ENCODE measurements at regions not wholly inside any gene's neighbourhood (a gene's known extent, or its start where the extent isn't known, plus 50 kb on each side); places are given as distances from the start of the nearest gene placed in this dataset.

DNA sequence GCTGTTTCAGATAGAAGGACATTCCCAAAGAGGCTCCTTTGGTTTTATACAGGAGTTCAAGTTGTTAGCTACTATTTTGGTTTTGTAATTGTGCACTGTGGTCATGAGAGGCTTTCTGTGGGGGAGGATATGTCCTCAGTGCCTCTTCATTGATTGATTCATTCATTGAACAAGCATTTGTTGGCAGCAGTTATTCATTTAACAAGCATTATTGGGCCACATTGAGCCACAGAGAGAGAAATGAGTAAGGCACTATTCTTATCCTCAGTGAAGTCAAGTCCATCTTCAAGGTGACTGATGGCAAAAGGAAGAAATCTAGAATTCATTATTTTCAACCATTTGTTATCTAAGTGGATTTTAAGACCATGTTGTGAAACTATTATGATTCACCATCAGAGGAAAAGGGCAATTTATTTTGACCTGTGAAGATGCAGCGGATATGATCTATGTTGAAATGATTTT lies 697.2 kb upstream of the CITED2 start:
- DNase-seq (ENCODE audit: low read depth): no peak
- TF ChIP-seq MYC (IDR thresholded peaks at IDR 0.05; ENCODE audit: low read depth, low read length) (no peak), POLR2A (IDR thresholded peaks at IDR 0.05; ENCODE audit: extremely low read depth, insufficient read length) (no peak), MAX (IDR thresholded peaks at IDR 0.05; ENCODE audit: low read depth, low read length) (no peak), CTCF (IDR thresholded peaks at IDR 0.05; ENCODE audit: low read depth, low read length) (no peak)
- H3K4me3 ChIP-seq (ENCODE audit: low read depth, low read length): no peak overlapping the region

DNA sequence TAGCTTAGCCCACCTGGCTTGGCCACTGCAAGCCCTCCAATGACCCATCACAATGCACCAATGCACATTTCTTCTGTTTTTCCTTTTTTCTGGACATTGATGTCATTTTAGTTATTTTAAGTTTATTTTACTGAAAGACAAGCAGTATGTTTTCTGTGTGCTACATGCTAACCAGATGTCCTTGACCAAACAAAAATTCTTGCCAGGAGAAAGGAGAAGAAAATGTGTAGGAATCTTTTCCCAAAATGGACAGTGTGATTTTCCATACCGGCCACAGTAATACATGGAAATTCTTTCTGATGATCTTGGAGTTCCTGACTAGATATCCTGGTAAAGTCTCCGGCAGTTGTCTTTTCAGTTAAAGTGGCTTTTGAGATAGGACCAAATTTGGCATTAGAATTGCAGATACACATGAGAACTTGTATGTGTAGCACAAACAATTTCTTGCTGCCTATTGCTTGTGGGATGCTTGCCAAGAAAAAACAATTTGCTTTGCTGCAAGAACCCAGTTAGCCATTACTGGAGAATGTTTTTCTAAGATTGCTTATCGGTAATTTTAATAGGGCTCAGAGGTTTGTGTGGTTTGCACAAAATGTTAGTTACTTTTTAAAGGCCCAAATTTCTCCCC lies 696.5 kb upstream of the CITED2 start:
- TF ChIP-seq MYC (IDR thresholded peaks at IDR 0.05; ENCODE audit: low read depth, low read length) (no peak), POLR2A (IDR thresholded peaks at IDR 0.05; ENCODE audit: extremely low read depth, insufficient read length) (no peak), MAX (IDR thresholded peaks at IDR 0.05; ENCODE audit: low read depth, low read length) (no peak), CTCF (IDR thresholded peaks at IDR 0.05; ENCODE audit: low read depth, low read length) (no peak)
- H3K4me3 ChIP-seq (ENCODE audit: low read depth, low read length): no peak overlapping the region
- no peak for DNase-seq (ENCODE audit: low read depth)

GRCh38 chr6:140069576-140069975 lies 695.1 kb upstream of the CITED2 start:
- H3K4me3 ChIP-seq (ENCODE audit: low read depth, low read length): no peak overlapping the region
- no peak for DNase-seq (ENCODE audit: low read depth)
- no peak for TF ChIP-seq MYC (IDR thresholded peaks at IDR 0.05; ENCODE audit: low read depth, low read length)
- TF ChIP-seq CTCF (IDR thresholded peaks at IDR 0.05; ENCODE audit: low read depth, low read length): no peak
- no peak for TF ChIP-seq POLR2A (IDR thresholded peaks at IDR 0.05; ENCODE audit: extremely low read depth, insufficient read length)
- no peak for TF ChIP-seq MAX (IDR thresholded peaks at IDR 0.05; ENCODE audit: low read depth, low read length)

DNA sequence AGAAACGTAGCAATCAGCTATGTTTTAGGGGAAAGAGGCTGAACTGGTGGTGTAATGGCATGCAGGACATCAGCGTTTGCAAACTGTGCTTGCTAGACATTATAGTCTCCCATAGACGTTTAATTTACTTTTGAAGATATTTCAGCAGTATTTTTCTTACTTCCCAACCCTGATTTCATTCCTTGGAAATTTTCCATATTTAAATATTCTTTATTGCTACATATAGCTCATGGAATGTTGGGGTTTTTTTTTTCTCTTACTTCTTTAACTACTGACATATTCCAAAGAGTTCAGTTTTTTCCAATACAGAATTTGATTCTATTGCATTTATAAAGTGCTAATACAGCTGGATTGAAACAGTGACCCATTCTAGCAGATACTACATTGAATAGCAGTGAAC lies 694.4 kb upstream of the CITED2 start:
- H3K4me3 ChIP-seq (ENCODE audit: low read depth, low read length): no peak overlapping the region
- no peak for DNase-seq (ENCODE audit: low read depth)
- TF ChIP-seq MAX (IDR thresholded peaks at IDR 0.05; ENCODE audit: low read depth, low read length) (no peak), POLR2A (IDR thresholded peaks at IDR 0.05; ENCODE audit: extremely low read depth, insufficient read length) (no peak), MYC (IDR thresholded peaks at IDR 0.05; ENCODE audit: low read depth, low read length) (no peak), CTCF (IDR thresholded peaks at IDR 0.05; ENCODE audit: low read depth, low read length) (no peak)

- no peak for DNase-seq (ENCODE audit: low read depth)
- TF ChIP-seq MYC (IDR thresholded peaks at IDR 0.05; ENCODE audit: low read depth, low read length) (no peak), POLR2A (IDR thresholded peaks at IDR 0.05; ENCODE audit: extremely low read depth, insufficient read length) (no peak), MAX (IDR thresholded peaks at IDR 0.05; ENCODE audit: low read depth, low read length) (no peak), CTCF (IDR thresholded peaks at IDR 0.05; ENCODE audit: low read depth, low read length) (no peak)
- no peak overlapping the region for H3K4me3 ChIP-seq (ENCODE audit: low read depth, low read length)
Observed at GRCh38 chr6:140064366-140064765, 689.9 kb upstream of the CITED2 start.
